Naive thymus-derived CD8-positive, alpha-beta T cell (primary cell): ENCODE measurements at regions not wholly inside any gene's neighbourhood (a gene's known extent, or its start where the extent isn't known, plus 50 kb on each side); places are given as distances from the start of the nearest gene placed in this dataset.
A peak's percentile ranks its signal among the peaks of the same experiment; 100 is the strongest.

ENCODE experiments used
- ATAC-seq, 2 donors: fragments of 150-1000 bp; cut with Tn5 transposase in 1 of 2; sonication (Bioruptor Pico), chemical (Tn5 transposase) in 1 of 2; 1 replicate in 1 of 2; 2 replicates in 1 of 2; pipeline ENCODE4 v1.10.0; 2021; ENCODE audit warnings: mild to moderate bottlenecking in 2 of 2, moderate library complexity in 2 of 2
- POLR2A ChIA-PET: fragments of 350-600 bp; sonication (Branson Sonifier 250); formaldehyde crosslinking; loops from one replicate; lab custom pipeline; 2021; ENCODE audit warnings: antibody characterized with exemption; lab: Charles Lee
- DNase-seq, 10 donors: peaks; one replicate each; pipeline versions ENCODE4 v3.0.0 to v3.0.0-alpha.2; 2020 to 2022
- H3K27ac Mint-ChIP-seq, 10 donors: one replicate each; pipeline ENCODE4 v1.8.0; 2020 to 2022; ENCODE audit warnings: mild to moderate bottlenecking in 10 of 10, mixed read lengths in 10 of 10, moderate library complexity in 4 of 10, inconsistent platforms in 1 of 10
- H3K27me3 Mint-ChIP-seq, 5 donors: one replicate each; pipeline ENCODE4 v1.8.0; 2021 to 2022; ENCODE audit warnings: mixed read lengths in 5 of 5
- H3K36me3 Mint-ChIP-seq, 3 donors: one replicate each; pipeline ENCODE4 v1.8.0; 2020 to 2022; ENCODE audit warnings: mixed read lengths in 3 of 3, mild to moderate bottlenecking in 2 of 3, inconsistent platforms in 1 of 3
- H3K4me1 Mint-ChIP-seq, 4 donors: one replicate each; pipeline ENCODE4 v1.8.0; 2021 to 2022; ENCODE audit warnings: mixed read lengths in 4 of 4
- H3K4me3 Mint-ChIP-seq, 10 donors: one replicate each; pipeline ENCODE4 v1.8.0; 2020 to 2022; ENCODE audit warnings: mild to moderate bottlenecking in 10 of 10, mixed read lengths in 10 of 10, moderate library complexity in 6 of 10, inconsistent platforms in 1 of 10
- H3K9me3 Mint-ChIP-seq, 9 donors: one replicate each; pipeline ENCODE4 v1.8.0; 2020 to 2022; ENCODE audit warnings: mixed read lengths in 9 of 9, mild to moderate bottlenecking in 3 of 9, inconsistent platforms in 1 of 9, moderate library complexity in 1 of 9

- Mint-ChIP-seq H3K27me3 (peaks cover 0 to 2% (median 0%) of the 10 kb centered on the region in 5 donors), H3K36me3 (no peaks in the 10 kb centered on the region), H3K9me3 (no peaks in the 10 kb centered on the region), H3K4me3 (no peak overlapping the region), H3K4me1 (no peaks in the 10 kb centered on the region), H3K27ac (no peak overlapping the region)
- POLR2A ChIA-PET: no interaction called here
- ATAC-seq (no peak), DNase-seq (no peak)
Measured at GRCh38 chr7:42702647-42703046, 209.2 kb downstream of the C7orf25 start.

- H3K4me1 Mint-ChIP-seq: no peaks in the 10 kb centered on the region
- peak overlapping the region in 1 of 10 donors; percentile 49 for H3K27ac Mint-ChIP-seq
- POLR2A ChIA-PET: no interaction called here
- no peak overlapping the region for H3K4me3 Mint-ChIP-seq
- no peak for DNase-seq
- H3K27me3 Mint-ChIP-seq: peaks cover 0 to 10% (median 0%) of the 10 kb centered on the region in 5 donors
- ATAC-seq: no peak
- no peaks in the 10 kb centered on the region for H3K9me3 Mint-ChIP-seq
- no peaks in the 10 kb centered on the region for H3K36me3 Mint-ChIP-seq
Measured at GRCh38 chr7:42700406-42701327, 211.2 kb downstream of the C7orf25 start.

- no peaks in the 10 kb centered on the region for H3K36me3 Mint-ChIP-seq
- H3K4me3 Mint-ChIP-seq: no peak overlapping the region
- peaks cover 0 to 13% (median 0%) of the 10 kb centered on the region in 5 donors for H3K27me3 Mint-ChIP-seq
- H3K9me3 Mint-ChIP-seq: no peaks in the 10 kb centered on the region
- DNase-seq (no peak), ATAC-seq (no peak)
- H3K27ac Mint-ChIP-seq: no peak overlapping the region
- H3K4me1 Mint-ChIP-seq: no peaks in the 10 kb centered on the region
- POLR2A ChIA-PET: no interaction called here
Measured at GRCh38 chr7:42699380-42700178, 212.3 kb downstream of the C7orf25 start.

- Mint-ChIP-seq H3K9me3 (no peaks in the 10 kb centered on the region), H3K4me3 (no peak overlapping the region), H3K27ac (no peak overlapping the region)
Measured at GRCh38 chr7:42698600-42699374, 213.1 kb downstream of the C7orf25 start.

GRCh38 chr7:42694894-42695507, 216.9 kb downstream of the C7orf25 start:
- POLR2A ChIA-PET: no interaction called here
- Mint-ChIP-seq H3K4me1 (no peaks in the 10 kb centered on the region), H3K36me3 (no peaks in the 10 kb centered on the region), H3K4me3 (no peak overlapping the region), H3K9me3 (no peaks in the 10 kb centered on the region), H3K27ac (no peak overlapping the region), H3K27me3 (peaks cover 0 to 19% (median 2%) of the 10 kb centered on the region in 5 donors)
- DNase-seq (no peak), ATAC-seq (no peak)

More at GRCh38 chr7:42698600-42699374, 213.1 kb downstream of the C7orf25 start:
- POLR2A ChIA-PET: no interaction called here
- H3K4me1 Mint-ChIP-seq: no peaks in the 10 kb centered on the region
- ATAC-seq (no peak), DNase-seq (no peak)
- H3K27me3 Mint-ChIP-seq: peaks cover 0 to 13% (median 2%) of the 10 kb centered on the region in 5 donors
- H3K36me3 Mint-ChIP-seq: no peaks in the 10 kb centered on the region

- Mint-ChIP-seq H3K4me1 (no peaks in the 10 kb centered on the region), H3K4me3 (no peak overlapping the region), H3K9me3 (no peaks in the 10 kb centered on the region), H3K27ac (no peak overlapping the region), H3K27me3 (peaks cover 0 to 23% (median 2%) of the 10 kb centered on the region in 5 donors), H3K36me3 (no peaks in the 10 kb centered on the region)
- POLR2A ChIA-PET: no interaction called here
- ATAC-seq (no peak), DNase-seq (no peak)
Measured at GRCh38 chr7:42693722-42694121, 218.1 kb downstream of the C7orf25 start.

GRCh38 chr7:42692621-42693020, 219.2 kb downstream of the C7orf25 start:
- no peak overlapping the region for H3K4me3 Mint-ChIP-seq
- H3K9me3 Mint-ChIP-seq: no peaks in the 10 kb centered on the region
- no peaks in the 10 kb centered on the region for H3K36me3 Mint-ChIP-seq
- DNase-seq (no peak), ATAC-seq (no peak)
- no peak overlapping the region for H3K27ac Mint-ChIP-seq
- POLR2A ChIA-PET: no interaction called here
- peaks cover 0 to 23% (median 2%) of the 10 kb centered on the region in 5 donors for H3K27me3 Mint-ChIP-seq
- no peaks in the 10 kb centered on the region for H3K4me1 Mint-ChIP-seq

- peaks cover 1 to 13% (median 2%) of the 10 kb centered on the region in 5 donors for H3K27me3 Mint-ChIP-seq
- ATAC-seq: no peak
- no peak for DNase-seq
- no peaks in the 10 kb centered on the region for H3K9me3 Mint-ChIP-seq
- H3K27ac Mint-ChIP-seq: no peak overlapping the region
- POLR2A ChIA-PET: no interaction called here
- no peaks in the 10 kb centered on the region for H3K4me1 Mint-ChIP-seq
- H3K36me3 Mint-ChIP-seq: no peaks in the 10 kb centered on the region
- H3K4me3 Mint-ChIP-seq: no peak overlapping the region
Measured at GRCh38 chr7:42690794-42691639, 220.9 kb downstream of the C7orf25 start.

- DNase-seq (no peak), ATAC-seq (no peak)
- POLR2A ChIA-PET: no interaction called here
- Mint-ChIP-seq H3K27me3 (peaks cover 0 to 21% (median 8%) of the 10 kb centered on the region in 5 donors), H3K4me3 (no peak overlapping the region), H3K9me3 (peaks cover 0 to 4% (median 0%) of the 10 kb centered on the region in 9 donors), H3K4me1 (no peaks in the 10 kb centered on the region), H3K36me3 (no peaks in the 10 kb centered on the region), H3K27ac (no peak overlapping the region)
Measured at GRCh38 chr7:42689626-42690025, 222.2 kb downstream of the C7orf25 start.

GRCh38 chr7:42688056-42688371, 223.9 kb downstream of the C7orf25 start:
- DNase-seq (no peak), ATAC-seq (no peak)
- peaks cover 0 to 13% (median 0%) of the 10 kb centered on the region in 9 donors for H3K9me3 Mint-ChIP-seq
- POLR2A ChIA-PET: no interaction called here
- no peak overlapping the region for H3K27ac Mint-ChIP-seq
- H3K27me3 Mint-ChIP-seq: peaks cover 3 to 27% (median 11%) of the 10 kb centered on the region in 5 donors
- no peaks in the 10 kb centered on the region for H3K4me1 Mint-ChIP-seq
- H3K36me3 Mint-ChIP-seq: no peaks in the 10 kb centered on the region
- H3K4me3 Mint-ChIP-seq: no peak overlapping the region

GRCh38 chr7:42687211-42688055, 224.4 kb downstream of the C7orf25 start:
- H3K4me1 Mint-ChIP-seq: no peaks in the 10 kb centered on the region
- peaks cover 0 to 13% (median 0%) of the 10 kb centered on the region in 9 donors for H3K9me3 Mint-ChIP-seq
- no peak overlapping the region for H3K27ac Mint-ChIP-seq
- POLR2A ChIA-PET: no interaction called here
- H3K4me3 Mint-ChIP-seq: no peak overlapping the region
- peaks cover 3 to 27% (median 9%) of the 10 kb centered on the region in 5 donors for H3K27me3 Mint-ChIP-seq
- no peak for DNase-seq
- H3K36me3 Mint-ChIP-seq: no peaks in the 10 kb centered on the region
- no peak for ATAC-seq
